AG09309 (cell line): ENCODE measurements at regions not wholly inside any gene's neighbourhood (a gene's known extent, or its start where the extent isn't known, plus 50 kb on each side); places are given as distances from the start of the nearest gene placed in this dataset.

Experiments
- DNase-seq: peaks from one replicate; pipeline ENCODE4 v3.0.0-alpha.2; 2010; ENCODE audit warnings: low read depth
- H3K4me3 ChIP-seq: 2 replicates; pipeline ENCODE4 v1.5.1; 2011; ENCODE audit warnings: mild to moderate bottlenecking, low read depth, low read length, moderate library complexity; ENCODE audit not compliant: control insufficient read depth
- TF ChIP-seq, protein P1 (sequence below): IDR thresholded peaks from 2 replicates; pipeline ENCODE4 v1.5.1; 2011; ENCODE audit warnings: mild to moderate bottlenecking, low read depth, low read length, inconsistent platforms; ENCODE audit not compliant: insufficient read depth, control insufficient read depth; ENCODE audit errors: missing control alignments

DNA sequence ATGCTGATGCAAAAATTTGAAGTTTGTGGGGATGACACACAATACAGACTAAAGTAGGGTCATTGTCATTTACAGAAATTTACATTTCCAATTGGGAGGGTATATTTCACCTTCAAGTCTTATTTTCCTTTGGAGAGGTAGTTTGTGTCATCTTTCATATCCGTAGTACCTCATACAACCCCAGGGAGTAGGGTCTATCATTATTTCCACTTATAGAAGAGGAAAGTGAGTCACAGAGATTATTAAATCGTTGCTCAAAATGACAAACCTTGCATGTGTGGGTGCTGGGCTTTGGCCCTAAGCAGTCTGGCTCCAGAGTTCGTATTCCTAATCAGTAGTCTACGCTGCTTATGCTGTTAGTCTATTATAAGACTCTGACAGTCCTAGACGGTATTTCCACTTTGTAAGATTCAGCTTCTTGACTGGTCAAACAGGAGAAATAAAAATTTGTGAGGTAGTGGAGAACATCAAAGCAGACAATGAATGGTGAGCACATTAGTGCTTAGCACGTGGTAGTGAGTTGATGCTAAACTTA lies 516.5 kb downstream of the PCDH7 start:
- peak; percentile 23 for DNase-seq
- TF ChIP-seq, protein P1, sequence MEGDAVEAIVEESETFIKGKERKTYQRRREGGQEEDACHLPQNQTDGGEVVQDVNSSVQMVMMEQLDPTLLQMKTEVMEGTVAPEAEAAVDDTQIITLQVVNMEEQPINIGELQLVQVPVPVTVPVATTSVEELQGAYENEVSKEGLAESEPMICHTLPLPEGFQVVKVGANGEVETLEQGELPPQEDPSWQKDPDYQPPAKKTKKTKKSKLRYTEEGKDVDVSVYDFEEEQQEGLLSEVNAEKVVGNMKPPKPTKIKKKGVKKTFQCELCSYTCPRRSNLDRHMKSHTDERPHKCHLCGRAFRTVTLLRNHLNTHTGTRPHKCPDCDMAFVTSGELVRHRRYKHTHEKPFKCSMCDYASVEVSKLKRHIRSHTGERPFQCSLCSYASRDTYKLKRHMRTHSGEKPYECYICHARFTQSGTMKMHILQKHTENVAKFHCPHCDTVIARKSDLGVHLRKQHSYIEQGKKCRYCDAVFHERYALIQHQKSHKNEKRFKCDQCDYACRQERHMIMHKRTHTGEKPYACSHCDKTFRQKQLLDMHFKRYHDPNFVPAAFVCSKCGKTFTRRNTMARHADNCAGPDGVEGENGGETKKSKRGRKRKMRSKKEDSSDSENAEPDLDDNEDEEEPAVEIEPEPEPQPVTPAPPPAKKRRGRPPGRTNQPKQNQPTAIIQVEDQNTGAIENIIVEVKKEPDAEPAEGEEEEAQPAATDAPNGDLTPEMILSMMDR, result no peak
- H3K4me3 ChIP-seq, result no peak overlapping the region

DNA sequence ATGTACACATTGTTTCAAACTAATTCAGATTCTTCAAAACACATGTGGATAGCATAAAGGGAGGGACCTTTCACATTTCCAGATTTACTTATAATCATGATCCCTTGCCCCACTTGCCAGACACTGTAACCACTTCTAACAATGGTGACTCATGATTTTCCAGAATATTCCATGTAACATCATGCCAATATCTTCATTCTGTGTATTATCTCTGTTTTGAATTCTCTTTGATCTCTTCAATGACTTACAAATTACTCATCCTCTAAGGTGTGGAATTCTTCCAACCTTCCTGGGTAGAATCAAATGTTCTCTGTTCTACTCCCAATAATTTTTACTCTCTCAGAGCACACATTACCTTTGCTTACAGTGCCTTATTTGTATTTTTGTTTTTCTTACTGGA lies 517.1 kb downstream of the PCDH7 start:
- no peak overlapping the region for H3K4me3 ChIP-seq
- no peak for DNase-seq
- TF ChIP-seq, protein P1, result no peak

DNA sequence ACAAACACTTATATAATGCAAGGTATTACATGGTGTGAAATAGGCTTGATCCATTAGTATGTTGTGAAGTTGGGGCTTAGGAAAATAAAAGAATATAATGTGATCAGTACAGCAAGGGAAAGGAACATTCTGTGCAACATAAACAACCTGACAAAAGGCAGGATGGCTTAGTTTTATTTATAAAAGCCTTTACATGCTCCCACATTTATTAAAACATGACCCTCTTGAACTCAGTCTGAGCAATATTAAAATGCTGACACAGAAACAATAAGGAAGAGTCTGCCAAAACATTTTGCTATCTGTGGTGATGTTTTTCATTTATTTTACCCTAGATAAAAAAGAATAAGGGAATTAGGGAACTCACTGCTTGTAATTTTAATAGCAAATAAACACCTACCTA lies 519.7 kb downstream of the PCDH7 start:
- TF ChIP-seq, protein P1, result no peak
- no peak overlapping the region for H3K4me3 ChIP-seq
- no peak for DNase-seq

DNA sequence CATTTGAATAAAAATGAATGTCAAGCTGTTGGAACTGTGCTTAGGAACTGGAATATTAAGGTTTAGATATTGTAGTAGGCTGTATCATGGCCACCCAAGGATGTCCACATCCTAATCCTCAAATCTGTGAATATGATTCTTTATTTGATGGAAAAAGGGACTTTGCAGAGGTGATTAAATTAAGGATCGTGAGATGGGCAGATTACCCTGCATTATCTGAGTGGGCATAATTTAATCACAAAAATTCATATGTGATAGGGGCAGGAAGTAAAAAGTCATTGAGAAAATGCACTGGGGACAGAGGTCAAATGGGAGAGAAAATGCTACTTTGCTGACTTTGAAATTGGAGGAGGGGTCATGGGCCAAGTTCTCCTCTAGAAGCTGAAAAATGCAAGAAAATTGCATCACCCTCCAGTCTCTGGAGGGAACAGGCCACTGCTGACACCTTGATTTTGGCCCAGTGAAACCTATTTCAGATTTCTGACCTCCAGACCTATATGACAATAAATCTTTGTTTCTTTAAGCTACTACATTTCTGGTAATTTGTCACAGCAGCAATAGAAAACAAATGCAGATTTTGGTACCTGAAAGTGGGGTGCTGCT lies 521.4 kb downstream of the PCDH7 start:
- no peak for DNase-seq
- TF ChIP-seq, protein P1, result no peak
- H3K4me3 ChIP-seq, result no peak overlapping the region

DNA sequence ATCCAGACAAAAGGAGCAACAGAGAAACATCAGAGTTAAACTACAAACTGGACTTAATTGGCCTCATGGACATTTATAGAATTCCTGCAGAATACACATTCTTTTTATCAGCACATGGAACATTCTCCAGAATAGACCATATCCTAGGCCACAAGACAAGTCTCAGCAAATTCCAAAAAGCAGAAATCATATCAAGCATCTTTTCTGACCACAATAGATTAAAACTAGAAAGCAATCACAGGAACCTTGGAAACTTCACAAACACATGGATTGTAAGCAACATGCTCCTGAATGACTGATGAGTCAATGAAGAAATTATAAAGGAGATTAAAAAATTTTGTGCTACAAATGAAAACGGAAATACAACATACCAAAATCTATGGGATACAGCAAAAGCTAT lies 526.7 kb downstream of the PCDH7 start:
- peak; percentile 20 for DNase-seq
- TF ChIP-seq, protein P1, result no peak
- H3K4me3 ChIP-seq, result no peak overlapping the region

DNA sequence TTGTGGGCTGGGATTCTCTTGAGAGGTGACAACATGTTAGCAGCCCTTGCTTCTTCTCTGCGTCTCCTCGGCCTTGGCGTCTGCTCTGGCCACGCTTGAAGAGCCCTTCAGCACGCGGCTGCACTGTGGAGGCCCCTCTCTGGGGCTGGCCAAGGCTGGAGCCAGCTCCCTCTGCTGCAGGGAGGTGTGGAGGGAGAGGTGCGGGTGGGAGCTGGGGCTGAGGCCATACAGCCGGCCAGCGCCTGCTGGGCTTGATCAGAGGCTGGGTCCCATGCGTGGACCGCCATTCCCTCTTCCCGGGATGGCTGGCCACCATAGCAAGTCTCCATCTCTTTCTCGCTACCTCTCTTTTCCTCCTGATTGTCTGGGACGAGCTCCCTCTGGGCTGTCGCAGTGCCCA lies 539.0 kb downstream of the PCDH7 start:
- DNase-seq, result no peak
- TF ChIP-seq, protein P1, result no peak
- H3K4me3 ChIP-seq, result no peak overlapping the region
